ENCODE measurements at regions not wholly inside any gene's neighbourhood (a gene's known extent, or its start where the extent isn't known, plus 50 kb on each side); places are given as distances from the start of the nearest gene placed in this dataset.

DNA sequence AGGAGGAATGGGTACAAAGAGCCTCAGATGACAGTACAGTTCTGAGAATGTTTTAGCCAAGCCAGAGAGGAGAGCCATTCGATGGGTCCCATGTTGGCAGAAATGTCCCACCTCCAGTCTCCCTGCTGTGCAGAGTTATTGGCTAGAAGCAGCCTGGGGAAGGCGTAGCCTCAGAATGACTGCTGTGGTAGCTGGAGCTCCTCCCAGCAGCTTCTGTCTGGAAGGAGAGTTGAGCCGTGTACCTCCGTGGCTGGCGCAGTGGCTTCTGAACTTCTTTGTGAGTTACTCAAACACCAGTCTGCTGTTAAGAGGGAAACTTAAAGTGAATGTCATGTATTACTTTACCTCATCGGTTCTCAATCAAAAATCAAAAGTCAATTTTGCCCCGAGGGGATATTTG lies 193.3 kb upstream of the SNX2 start:
- TF ChIP-seq, protein P1, sequence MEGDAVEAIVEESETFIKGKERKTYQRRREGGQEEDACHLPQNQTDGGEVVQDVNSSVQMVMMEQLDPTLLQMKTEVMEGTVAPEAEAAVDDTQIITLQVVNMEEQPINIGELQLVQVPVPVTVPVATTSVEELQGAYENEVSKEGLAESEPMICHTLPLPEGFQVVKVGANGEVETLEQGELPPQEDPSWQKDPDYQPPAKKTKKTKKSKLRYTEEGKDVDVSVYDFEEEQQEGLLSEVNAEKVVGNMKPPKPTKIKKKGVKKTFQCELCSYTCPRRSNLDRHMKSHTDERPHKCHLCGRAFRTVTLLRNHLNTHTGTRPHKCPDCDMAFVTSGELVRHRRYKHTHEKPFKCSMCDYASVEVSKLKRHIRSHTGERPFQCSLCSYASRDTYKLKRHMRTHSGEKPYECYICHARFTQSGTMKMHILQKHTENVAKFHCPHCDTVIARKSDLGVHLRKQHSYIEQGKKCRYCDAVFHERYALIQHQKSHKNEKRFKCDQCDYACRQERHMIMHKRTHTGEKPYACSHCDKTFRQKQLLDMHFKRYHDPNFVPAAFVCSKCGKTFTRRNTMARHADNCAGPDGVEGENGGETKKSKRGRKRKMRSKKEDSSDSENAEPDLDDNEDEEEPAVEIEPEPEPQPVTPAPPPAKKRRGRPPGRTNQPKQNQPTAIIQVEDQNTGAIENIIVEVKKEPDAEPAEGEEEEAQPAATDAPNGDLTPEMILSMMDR (IDR thresholded peaks at IDR 0.05): no peak
- TF ChIP-seq POLR2A (IDR thresholded peaks at IDR 0.05): no peak
